ENCODE measurements at regions not wholly inside any gene's neighbourhood (a gene's known extent, or its start where the extent isn't known, plus 50 kb on each side); places are given as distances from the start of the nearest gene placed in this dataset.

- no peak for DNase-seq (ENCODE audit: extremely low spot score, unreplicated experiment)
- TF ChIP-seq, protein P1, sequence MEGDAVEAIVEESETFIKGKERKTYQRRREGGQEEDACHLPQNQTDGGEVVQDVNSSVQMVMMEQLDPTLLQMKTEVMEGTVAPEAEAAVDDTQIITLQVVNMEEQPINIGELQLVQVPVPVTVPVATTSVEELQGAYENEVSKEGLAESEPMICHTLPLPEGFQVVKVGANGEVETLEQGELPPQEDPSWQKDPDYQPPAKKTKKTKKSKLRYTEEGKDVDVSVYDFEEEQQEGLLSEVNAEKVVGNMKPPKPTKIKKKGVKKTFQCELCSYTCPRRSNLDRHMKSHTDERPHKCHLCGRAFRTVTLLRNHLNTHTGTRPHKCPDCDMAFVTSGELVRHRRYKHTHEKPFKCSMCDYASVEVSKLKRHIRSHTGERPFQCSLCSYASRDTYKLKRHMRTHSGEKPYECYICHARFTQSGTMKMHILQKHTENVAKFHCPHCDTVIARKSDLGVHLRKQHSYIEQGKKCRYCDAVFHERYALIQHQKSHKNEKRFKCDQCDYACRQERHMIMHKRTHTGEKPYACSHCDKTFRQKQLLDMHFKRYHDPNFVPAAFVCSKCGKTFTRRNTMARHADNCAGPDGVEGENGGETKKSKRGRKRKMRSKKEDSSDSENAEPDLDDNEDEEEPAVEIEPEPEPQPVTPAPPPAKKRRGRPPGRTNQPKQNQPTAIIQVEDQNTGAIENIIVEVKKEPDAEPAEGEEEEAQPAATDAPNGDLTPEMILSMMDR (conservative IDR thresholded peaks at IDR 0.05): no peak
These were observed 138.9 kb downstream of the PTH2R start for GRCh38 chr2:208545403-208546042.

DNA sequence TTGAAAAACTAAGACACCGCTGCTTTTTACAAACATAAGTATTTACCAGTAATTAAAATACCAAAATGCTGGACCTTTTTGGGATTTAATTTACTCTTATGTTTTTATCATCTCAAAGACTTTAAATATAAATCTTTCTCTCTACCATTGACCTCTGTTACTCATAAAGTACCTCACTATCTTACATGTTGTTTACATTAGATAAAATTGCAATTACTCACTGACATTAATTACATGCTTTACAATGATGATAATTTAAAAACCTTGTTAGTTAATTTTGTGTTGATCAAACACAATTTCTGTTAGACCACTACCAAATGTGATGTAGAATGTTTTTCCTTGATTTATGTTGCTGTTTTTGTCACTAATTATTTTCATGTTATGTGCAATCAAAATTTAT is 139.5 kb downstream of the PTH2R start:
- Mint-ChIP-seq H3K27me3 (no peaks in the 10 kb centered on the region), H3K4me3 (no peak overlapping the region), H3K36me3 (no peaks in the 10 kb centered on the region), H3K27ac (no peak overlapping the region), H3K4me1 (ENCODE audit: unreplicated experiment) (peaks cover 4% of the 10 kb centered on the region), H3K9me3 (no peaks in the 10 kb centered on the region)
- TF ChIP-seq, protein P1 (conservative IDR thresholded peaks at IDR 0.05): no peak
- no peak for DNase-seq (ENCODE audit: extremely low spot score, unreplicated experiment)

More at GRCh38 chr2:208545403-208546042, 138.9 kb downstream of the PTH2R start:
- Mint-ChIP-seq H3K27me3 (no peaks in the 10 kb centered on the region), H3K27ac (no peak overlapping the region), H3K9me3 (no peaks in the 10 kb centered on the region), H3K4me3 (peak overlapping the region; percentile 19), H3K36me3 (no peaks in the 10 kb centered on the region), H3K4me1 (ENCODE audit: unreplicated experiment) (peaks cover 4% of the 10 kb centered on the region)

DNA sequence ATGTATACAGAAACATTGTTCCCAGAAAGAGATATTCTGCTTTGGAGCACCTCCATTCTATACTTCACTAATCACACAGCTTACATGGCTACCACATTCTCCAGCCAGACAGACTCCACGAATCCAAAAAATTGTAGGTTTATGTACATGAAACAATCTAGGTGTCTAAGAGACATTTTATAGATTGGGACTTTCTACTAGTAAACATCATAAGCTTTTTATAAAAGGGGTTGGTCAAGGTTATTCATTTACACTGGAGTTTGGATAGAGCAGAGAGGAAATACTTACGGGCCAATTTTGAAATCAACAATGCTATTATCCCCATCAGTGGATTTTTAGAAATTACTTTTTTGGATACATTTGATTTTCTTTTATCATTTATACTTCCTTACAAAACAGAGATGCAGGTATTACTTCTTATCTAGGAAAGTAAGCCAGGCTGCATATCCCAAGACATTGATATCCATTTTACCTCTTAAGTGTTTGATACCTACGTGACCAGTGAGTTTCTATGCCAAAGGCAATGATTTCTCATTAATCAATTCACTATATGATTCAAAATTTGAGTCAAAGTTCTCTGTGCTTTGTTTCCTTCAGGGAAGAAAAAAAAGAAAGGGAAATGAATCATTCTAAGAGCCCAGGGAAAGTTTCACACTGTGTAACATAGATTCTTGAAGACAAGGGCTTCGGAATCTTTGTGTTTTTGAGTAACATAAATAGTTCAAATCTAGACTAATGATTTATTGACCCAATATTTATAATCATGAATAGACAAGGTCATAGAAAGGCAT is 140.5 kb downstream of the PTH2R start:
- TF ChIP-seq, protein P1 (conservative IDR thresholded peaks at IDR 0.05): no peak
- no peaks in the 10 kb centered on the region for H3K36me3 Mint-ChIP-seq
- peaks cover 4% of the 10 kb centered on the region for H3K4me1 Mint-ChIP-seq (ENCODE audit: unreplicated experiment)
- no peaks in the 10 kb centered on the region for H3K9me3 Mint-ChIP-seq
- no peak overlapping the region for H3K27ac Mint-ChIP-seq
- H3K27me3 Mint-ChIP-seq: no peaks in the 10 kb centered on the region
- no peak for DNase-seq (ENCODE audit: extremely low spot score, unreplicated experiment)
- H3K4me3 Mint-ChIP-seq: no peak overlapping the region

DNA sequence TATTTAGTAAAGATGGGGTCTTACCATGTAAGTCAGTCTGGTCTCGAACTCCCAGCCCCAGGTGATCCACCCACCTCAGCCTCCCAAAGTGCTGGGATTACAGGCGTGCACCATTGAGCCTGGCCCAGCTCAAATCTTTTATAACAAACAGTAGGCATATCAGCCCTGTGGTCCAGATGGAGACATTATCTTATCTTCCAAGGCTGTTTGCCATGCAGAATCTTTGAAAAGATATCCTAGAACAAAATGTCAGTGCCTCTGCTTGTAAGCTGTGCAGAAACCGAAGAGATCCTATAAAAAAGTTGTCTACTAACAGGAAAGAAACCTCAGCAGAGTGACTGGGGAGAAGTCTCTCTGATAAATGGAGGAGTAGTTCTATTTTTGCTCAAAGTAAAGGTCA is 142.1 kb downstream of the PTH2R start:
- TF ChIP-seq, protein P1 (conservative IDR thresholded peaks at IDR 0.05): no peak
- Mint-ChIP-seq H3K27ac (no peak overlapping the region), H3K4me1 (ENCODE audit: unreplicated experiment) (peaks cover 4% of the 10 kb centered on the region), H3K9me3 (no peaks in the 10 kb centered on the region), H3K4me3 (no peak overlapping the region), H3K36me3 (no peaks in the 10 kb centered on the region), H3K27me3 (no peaks in the 10 kb centered on the region)
- no peak for DNase-seq (ENCODE audit: extremely low spot score, unreplicated experiment)

DNA sequence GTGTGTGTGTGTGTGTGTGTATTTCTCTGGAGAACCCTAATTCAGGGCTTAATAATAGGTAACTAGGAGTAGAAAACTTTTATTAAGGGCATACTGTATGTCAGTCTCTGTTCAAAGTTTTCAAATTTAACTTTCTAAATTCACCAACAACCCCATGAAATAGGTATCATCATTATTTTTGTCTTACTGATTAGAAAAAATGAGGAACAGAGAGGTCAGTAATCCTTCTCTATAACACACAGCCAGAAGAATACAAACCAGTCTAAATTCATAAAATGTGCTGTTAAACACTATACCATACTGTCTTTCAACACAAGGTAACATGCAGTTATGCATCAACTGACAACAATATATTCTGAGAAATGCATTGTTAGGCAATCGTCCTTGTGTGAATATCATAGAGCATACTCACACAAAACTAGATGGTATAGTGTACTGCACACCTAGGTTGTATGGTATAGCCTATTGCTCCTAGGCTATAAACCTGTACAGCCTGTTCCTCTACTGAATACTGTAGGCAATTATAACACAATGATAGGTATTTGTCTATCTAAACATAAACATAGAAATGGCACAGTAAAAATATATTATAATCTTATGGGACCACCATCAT is 143.1 kb downstream of the PTH2R start:
- Mint-ChIP-seq H3K27me3 (no peaks in the 10 kb centered on the region), H3K36me3 (no peaks in the 10 kb centered on the region), H3K9me3 (no peaks in the 10 kb centered on the region), H3K4me3 (no peak overlapping the region), H3K27ac (no peak overlapping the region), H3K4me1 (ENCODE audit: unreplicated experiment) (peaks cover 4% of the 10 kb centered on the region)
- TF ChIP-seq, protein P1 (conservative IDR thresholded peaks at IDR 0.05): no peak
- no peak for DNase-seq (ENCODE audit: extremely low spot score, unreplicated experiment)
